SK-N-MC (cell line): ENCODE measurements at regions not wholly inside any gene's neighbourhood (a gene's known extent, or its start where the extent isn't known, plus 50 kb on each side); places are given as distances from the start of the nearest gene placed in this dataset.

Source experiments
- DNase-seq: peaks from one replicate; pipeline ENCODE4 v3.0.0-alpha.2; 2011; ENCODE audit warnings: low read depth, low spot score
- H3K27ac ChIP-seq: fragments of 200-600 bp; sonication (generic); 2 replicates; pipeline ENCODE4 v1.5.1; 2016; ENCODE audit warnings: mixed run types
- H3K36me3 ChIP-seq: fragments of 200-600 bp; sonication (generic); 2 replicates; pipeline ENCODE4 v1.6.1; 2017; ENCODE audit warnings: antibody characterized with exemption, low read length, mixed read lengths; ENCODE audit not compliant: insufficient read depth
- H3K4me3 ChIP-seq: fragments of 200-600 bp; sonication (generic); 2 replicates; pipeline ENCODE4 v1.5.1; 2016
- H3K9ac ChIP-seq: fragments of 200-600 bp; sonication (generic); 2 replicates; pipeline ENCODE4 v1.8.0; 2017; ENCODE audit warnings: mixed run types, mixed read lengths; ENCODE audit not compliant: insufficient read length
- H3K9me3 ChIP-seq: fragments of 200-600 bp; sonication (generic); 2 replicates; pipeline ENCODE4 v1.6.1; 2017; ENCODE audit warnings: low read depth, mild to moderate bottlenecking, antibody characterized with exemption, low read length, moderate library complexity, mixed read lengths
- EZH2 ChIP-seq: fragments of 200-600 bp; sonication (generic); IDR thresholded peaks from one replicate; pipeline ENCODE4 v1.6.1; 2017; ENCODE audit warnings: antibody characterized with exemption
- FOXP2 ChIP-seq: optimal IDR thresholded peaks from 2 replicates; pipeline ENCODE3; 2011; ENCODE audit warnings: mild to moderate bottlenecking, moderate library complexity; ENCODE audit not compliant: insufficient read depth; ENCODE audit errors: extremely low read length, control extremely low read depth
- POLR2AphosphoS5 ChIP-seq: IDR thresholded peaks from 2 replicates; pipeline ENCODE4 v1.6.1; 2012; ENCODE audit warnings: mild to moderate bottlenecking, low read depth, low read length, borderline replicate concordance

GRCh38 chr12:125377093-125377492 is 311.9 kb downstream of the AACS start:
- DNase-seq, result no peak
- no peak for TF ChIP-seq EZH2
- TF ChIP-seq POLR2AphosphoS5, result no peak
- TF ChIP-seq FOXP2, result no peak
- Histone ChIP-seq H3K9ac (no peak overlapping the region), H3K36me3 (peaks cover 80% of the 10 kb centered on the region; the same call in 1 of the 2 replicates), H3K27ac (no peak overlapping the region), H3K4me3 (no peak overlapping the region), H3K9me3 (no peaks in the 10 kb centered on the region)

GRCh38 chr12:125381373-125381772 is 316.1 kb downstream of the AACS start:
- peaks cover 74% of the 10 kb centered on the region for H3K36me3 ChIP-seq
- no peak for DNase-seq
- TF ChIP-seq FOXP2, result no peak
- TF ChIP-seq EZH2, result no peak
- TF ChIP-seq POLR2AphosphoS5, result no peak

GRCh38 chr12:125382926-125383325 is 317.7 kb downstream of the AACS start:
- no peak overlapping the region for H3K4me3 ChIP-seq
- TF ChIP-seq POLR2AphosphoS5 (no peak), FOXP2 (no peak), EZH2 (no peak)
- H3K36me3 ChIP-seq, result peaks cover 60% of the 10 kb centered on the region
- no peak overlapping the region for H3K27ac ChIP-seq
- no peak overlapping the region for H3K9ac ChIP-seq
- no peaks in the 10 kb centered on the region for H3K9me3 ChIP-seq
- no peak for DNase-seq

More at GRCh38 chr12:125381373-125381772, 316.1 kb downstream of the AACS start:
- Histone ChIP-seq H3K9ac (no peak overlapping the region), H3K27ac (no peak overlapping the region), H3K9me3 (no peaks in the 10 kb centered on the region), H3K4me3 (no peak overlapping the region)

- TF ChIP-seq FOXP2, result no peak
- TF ChIP-seq EZH2, result no peak
- TF ChIP-seq POLR2AphosphoS5, result no peak
- no peak overlapping the region for H3K9ac ChIP-seq
- H3K27ac ChIP-seq, result no peak overlapping the region
- no peak for DNase-seq
- H3K9me3 ChIP-seq, result no peaks in the 10 kb centered on the region
- H3K36me3 ChIP-seq, result peaks cover 49% of the 10 kb centered on the region
- H3K4me3 ChIP-seq, result no peak overlapping the region
These were observed 321.4 kb downstream of the AACS start for GRCh38 chr12:125386652-125387051.

GRCh38 chr12:125387206-125387605 is 322.0 kb downstream of the AACS start:
- Histone ChIP-seq H3K9ac (no peak overlapping the region), H3K4me3 (no peak overlapping the region), H3K9me3 (no peaks in the 10 kb centered on the region), H3K27ac (no peak overlapping the region), H3K36me3 (peaks cover 46% of the 10 kb centered on the region)
- no peak for DNase-seq
- no peak for TF ChIP-seq FOXP2

- Histone ChIP-seq H3K36me3 (peaks cover 56% of the 10 kb centered on the region), H3K9me3 (no peaks in the 10 kb centered on the region), H3K9ac (no peak overlapping the region), H3K4me3 (no peak overlapping the region), H3K27ac (no peak overlapping the region)
- TF ChIP-seq FOXP2 (no peak), POLR2AphosphoS5 (no peak), EZH2 (no peak)
- no peak for DNase-seq
These were observed 323.9 kb downstream of the AACS start for GRCh38 chr12:125389061-125389697.

GRCh38 chr12:125393569-125393968 is 328.3 kb downstream of the AACS start:
- Histone ChIP-seq H3K9ac (no peak overlapping the region), H3K9me3 (no peaks in the 10 kb centered on the region), H3K4me3 (no peak overlapping the region), H3K36me3 (peaks cover 68% of the 10 kb centered on the region), H3K27ac (no peak overlapping the region)
- no peak for TF ChIP-seq EZH2
- no peak for TF ChIP-seq FOXP2
- no peak for TF ChIP-seq POLR2AphosphoS5
- no peak for DNase-seq

- TF ChIP-seq POLR2AphosphoS5, result no peak
- TF ChIP-seq FOXP2, result no peak
- no peak for TF ChIP-seq EZH2
- Histone ChIP-seq H3K27ac (no peak overlapping the region), H3K9ac (no peak overlapping the region), H3K9me3 (no peaks in the 10 kb centered on the region), H3K4me3 (no peak overlapping the region), H3K36me3 (peaks cover 60% of the 10 kb centered on the region; the same call in 1 of the 2 replicates)
- DNase-seq, result no peak
These were observed 330.5 kb downstream of the AACS start for GRCh38 chr12:125395583-125396215.
